Vagina (tissue), 2 donors: ENCODE measurements at regions not wholly inside any gene's neighbourhood (a gene's known extent, or its start where the extent isn't known, plus 50 kb on each side); places are given as distances from the start of the nearest gene placed in this dataset.

Experiments
- CTCF ChIP-seq, 3 experiments: fragments of 450-650 bp in 2 of 3; fragments of 200-600 bp in 1 of 3; sonication (generic) in 1 of 3; IDR thresholded peaks; one replicate each; pipeline ENCODE4 v1.5.1; 2017 to 2019; ENCODE audit warnings: antibody characterized with exemption in 3 of 3, mild to moderate bottlenecking in 2 of 3, moderate library complexity in 2 of 3
- POLR2A ChIP-seq, 2 donors: fragments of 450-650 bp; IDR thresholded peaks; one replicate each; pipeline ENCODE4 v1.6.1; 2017; ENCODE audit warnings: antibody characterized with exemption in 2 of 2, mild to moderate bottlenecking in 2 of 2, moderate library complexity in 2 of 2
- POLR2AphosphoS5 ChIP-seq, 2 donors: sonication (generic); formaldehyde crosslinking; IDR thresholded peaks; one replicate each; pipeline ENCODE4 v1.9.0; 2017; ENCODE audit warnings: antibody characterized with exemption in 2 of 2, mild to moderate bottlenecking in 2 of 2, low read depth in 1 of 2; ENCODE audit not compliant: insufficient read depth in 1 of 2

GRCh38 chr11:91947215-91947820, 277.3 kb upstream of the FAT3 start:
- no peak for TF ChIP-seq CTCF (IDR thresholded peaks at IDR 0.05)
- TF ChIP-seq POLR2A (IDR thresholded peaks at IDR 0.05): no peak
- no peak for TF ChIP-seq POLR2AphosphoS5 (IDR thresholded peaks at IDR 0.05; ENCODE audit: insufficient read depth in 1 of 2, low read depth in 1 of 2)
